Mammary epithelial cell (primary cell): ENCODE measurements at regions not wholly inside any gene's neighbourhood (a gene's known extent, or its start where the extent isn't known, plus 50 kb on each side); places are given as distances from the start of the nearest gene placed in this dataset.

Source experiments
- EZH2 ChIP-seq: IDR thresholded peaks from 2 replicates; pipeline ENCODE4 v1.6.1; 2012; ENCODE audit warnings: low read length, inconsistent platforms, borderline replicate concordance
- TF ChIP-seq, protein P1 (sequence below), 2 donors: IDR thresholded peaks in 1 of 2; conservative IDR thresholded peaks in 1 of 2; 2 replicates each; pipeline ENCODE4 v1.5.1; 2011 to 2012; ENCODE audit warnings: inconsistent platforms in 2 of 2, low read length in 2 of 2, mild to moderate bottlenecking in 2 of 2, control low read depth in 1 of 2, low read depth in 1 of 2; ENCODE audit not compliant: insufficient read depth in 1 of 2; ENCODE audit errors: extremely low read depth in 1 of 2

GRCh38 chr14:106442857-106443256 is 916.5 kb downstream of the TMEM121 start:
- TF ChIP-seq EZH2: no peak
- TF ChIP-seq, protein P1, sequence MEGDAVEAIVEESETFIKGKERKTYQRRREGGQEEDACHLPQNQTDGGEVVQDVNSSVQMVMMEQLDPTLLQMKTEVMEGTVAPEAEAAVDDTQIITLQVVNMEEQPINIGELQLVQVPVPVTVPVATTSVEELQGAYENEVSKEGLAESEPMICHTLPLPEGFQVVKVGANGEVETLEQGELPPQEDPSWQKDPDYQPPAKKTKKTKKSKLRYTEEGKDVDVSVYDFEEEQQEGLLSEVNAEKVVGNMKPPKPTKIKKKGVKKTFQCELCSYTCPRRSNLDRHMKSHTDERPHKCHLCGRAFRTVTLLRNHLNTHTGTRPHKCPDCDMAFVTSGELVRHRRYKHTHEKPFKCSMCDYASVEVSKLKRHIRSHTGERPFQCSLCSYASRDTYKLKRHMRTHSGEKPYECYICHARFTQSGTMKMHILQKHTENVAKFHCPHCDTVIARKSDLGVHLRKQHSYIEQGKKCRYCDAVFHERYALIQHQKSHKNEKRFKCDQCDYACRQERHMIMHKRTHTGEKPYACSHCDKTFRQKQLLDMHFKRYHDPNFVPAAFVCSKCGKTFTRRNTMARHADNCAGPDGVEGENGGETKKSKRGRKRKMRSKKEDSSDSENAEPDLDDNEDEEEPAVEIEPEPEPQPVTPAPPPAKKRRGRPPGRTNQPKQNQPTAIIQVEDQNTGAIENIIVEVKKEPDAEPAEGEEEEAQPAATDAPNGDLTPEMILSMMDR (conservative IDR thresholded peaks at IDR 0.05 in 1 of 2, IDR thresholded peaks at IDR 0.05 in 1 of 2; ENCODE audit: extremely low read depth in 1 of 2, insufficient read depth in 1 of 2, low read depth in 1 of 2, low read length in 2 of 2): no peak
